ENCODE measurements at regions not wholly inside any gene's neighbourhood (a gene's known extent, or its start where the extent isn't known, plus 50 kb on each side); places are given as distances from the start of the nearest gene placed in this dataset.
"Not testable (repeated sequence)": the region's sequence is repeated elsewhere in the genome, so short reads cannot be mapped to it uniquely, and the experiment has no call there.

GRCh38 chrX:130566028-130566683 is 164.4 kb downstream of the RBMX2 start:
- no peak for DNase-seq (ENCODE audit: low read depth in 2 of 2)
- H3K4me3 ChIP-seq (replicated peaks in 1 of 2; ENCODE audit: low read depth in 2 of 2, low read length in 2 of 2), result no peak overlapping the region
- TF ChIP-seq CTCF (IDR thresholded peaks at IDR 0.05; ENCODE audit: low read depth, low read length), result no peak

- DNase-seq (ENCODE audit: low read depth in 2 of 2), result not testable (repeated sequence)
Observed at GRCh38 chrX:130573030-130573429, 171.2 kb downstream of the RBMX2 start.

More at GRCh38 chrX:130573030-130573429, 171.2 kb downstream of the RBMX2 start:
- not testable (repeated sequence) for H3K4me3 ChIP-seq (replicated peaks in 1 of 2; ENCODE audit: low read depth in 2 of 2, low read length in 2 of 2)
